B cell (primary cell): ENCODE measurements at regions not wholly inside any gene's neighbourhood (a gene's known extent, or its start where the extent isn't known, plus 50 kb on each side); places are given as distances from the start of the nearest gene placed in this dataset.

ENCODE experiments used
- ATAC-seq: fragments of 200-7000 bp; cut with Tn5 transposase; one replicate; pipeline ENCODE4 v1.10.0; 2021; ENCODE audit warnings: low read depth, mild to moderate bottlenecking, moderate number of reproducible peaks, moderate library complexity
- CTCF ChIA-PET: fragments of 350-600 bp; sonication (Branson Sonifier 250); formaldehyde crosslinking; loops from one replicate; lab custom pipeline; 2021; ENCODE audit warnings: antibody characterized with exemption, inconsistent platforms; lab: Charles Lee
- POLR2A ChIA-PET: fragments of 350-600 bp; sonication (Branson Sonifier 250); formaldehyde crosslinking; loops from one replicate; lab custom pipeline; 2021; ENCODE audit warnings: antibody characterized with exemption; lab: Charles Lee
- DNase-seq: peaks from one replicate; pipeline ENCODE4 v3.0.0; 2013
- H2AFZ ChIP-seq: 2 replicates; pipeline ENCODE4 v1.6.1; 2012; ENCODE audit warnings: mild to moderate bottlenecking, low read depth, low read length; ENCODE audit not compliant: insufficient read depth, poor library complexity, severe bottlenecking
- H3K27ac ChIP-seq, 2 donors: 1 replicate in 1 of 2; 2 replicates in 1 of 2; pipeline ENCODE4 v1.5.1; 2012 to 2013; ENCODE audit warnings: low read length in 2 of 2, mild to moderate bottlenecking in 2 of 2, moderate library complexity in 1 of 2
- H3K27me3 ChIP-seq, 4 experiments: fragments of 200-600 bp in 1 of 4; sonication (generic) in 1 of 4; replicated peaks in 1 of 4; 1 replicate in 2 of 4; 2 replicates in 2 of 4; pipeline versions ENCODE4 v1.6.1 to v1.7.0; 2013 to 2016; ENCODE audit warnings: low read length in 3 of 4, mild to moderate bottlenecking in 2 of 4, mixed read lengths in 1 of 4, moderate library complexity in 1 of 4; ENCODE audit not compliant: insufficient read depth in 4 of 4, control insufficient read depth in 3 of 4; ENCODE audit errors: control extremely low read depth in 1 of 4
- H3K36me3 ChIP-seq, 2 experiments: replicated peaks in 1 of 2; 1 replicate in 1 of 2; 2 replicates in 1 of 2; pipeline versions ENCODE4 v1.6.1 to v1.7.1; 2013; ENCODE audit warnings: low read length in 1 of 2; ENCODE audit not compliant: insufficient read depth in 2 of 2, control insufficient read depth in 1 of 2; ENCODE audit errors: control extremely low read depth in 1 of 2, extremely low read depth in 1 of 2
- H3K4me1 ChIP-seq, 2 donors: fragments of 200-600 bp in 1 of 2; sonication (generic) in 1 of 2; 1 replicate in 1 of 2; 2 replicates in 1 of 2; pipeline versions ENCODE4 v1.5.1 to v1.6.1; 2013 to 2017; ENCODE audit warnings: low read length in 2 of 2; ENCODE audit not compliant: control insufficient read depth in 2 of 2, insufficient read depth in 2 of 2
- H3K4me2 ChIP-seq: replicated peaks from 2 replicates; pipeline ENCODE3; 2012; ENCODE audit warnings: mild to moderate bottlenecking, low read depth, low read length; ENCODE audit not compliant: poor library complexity, severe bottlenecking
- H3K4me3 ChIP-seq, 5 experiments: fragments of 200-600 bp in 1 of 5; sonication (generic) in 1 of 5; 1 replicate in 3 of 5; 2 replicates in 2 of 5; pipeline versions ENCODE4 v1.5.1 to v1.7.0; 2011 to 2016; ENCODE audit warnings: low read length in 4 of 5, mild to moderate bottlenecking in 4 of 5, low read depth in 2 of 5, control low read depth in 1 of 5, moderate library complexity in 1 of 5; ENCODE audit not compliant: insufficient read depth in 1 of 5; ENCODE audit errors: control extremely low read depth in 1 of 5, extremely low read depth in 1 of 5
- H3K79me2 ChIP-seq: fragments of 200-600 bp; sonication (generic); one replicate; pipeline ENCODE4 v1.6.0; 2016; ENCODE audit warnings: low read length; ENCODE audit not compliant: control insufficient read depth, insufficient read depth
- H3K9ac ChIP-seq: fragments of 200-600 bp; sonication (generic); 2 replicates; pipeline ENCODE4 v1.6.1; 2017; ENCODE audit warnings: mild to moderate bottlenecking, low read length, moderate library complexity
- H3K9me3 ChIP-seq, 3 donors: one replicate each; pipeline versions ENCODE4 v1.6.1 to v1.7.1; 2013; ENCODE audit warnings: low read length in 2 of 3; ENCODE audit not compliant: control insufficient read depth in 2 of 3, insufficient read depth in 1 of 3; ENCODE audit errors: control extremely low read depth in 1 of 3
- H4K20me1 ChIP-seq: 2 replicates; pipeline ENCODE4 v1.6.0; 2012; ENCODE audit warnings: mild to moderate bottlenecking, low read length; ENCODE audit not compliant: insufficient read depth, control insufficient read depth, poor library complexity, severe bottlenecking
- H3K27ac Mint-ChIP-seq: one replicate; pipeline ENCODE4 v1.8.0; 2021; ENCODE audit warnings: mixed read lengths
- H3K27me3 Mint-ChIP-seq: one replicate; pipeline ENCODE4 v1.8.0; 2021; ENCODE audit warnings: mixed read lengths
- H3K4me1 Mint-ChIP-seq: one replicate; pipeline ENCODE4 v1.8.0; 2021; ENCODE audit warnings: mixed read lengths
- H3K4me3 Mint-ChIP-seq: one replicate; pipeline ENCODE4 v1.8.0; 2021; ENCODE audit warnings: mixed read lengths
- H3K9me3 Mint-ChIP-seq: one replicate; pipeline ENCODE4 v1.8.0; 2022; ENCODE audit warnings: mixed read lengths; ENCODE audit not compliant: insufficient read depth
- CTCF ChIP-seq: fragments of 200-600 bp; IDR thresholded peaks from one replicate; pipeline ENCODE4 v1.8.0; 2022; ENCODE audit warnings: antibody characterized with exemption, mild to moderate bottlenecking
- EZH2 ChIP-seq: IDR thresholded peaks from 2 replicates; pipeline ENCODE4 v1.6.1; 2012; ENCODE audit warnings: borderline replicate concordance, low read depth, mild to moderate bottlenecking, moderate library complexity, low read length; ENCODE audit not compliant: insufficient read depth, poor library complexity, severe bottlenecking
- WGBS: methylation state at CpG from one replicate; pipeline ENCODE4 v1.1.5; 2013; ENCODE audit warnings: missing lambda C conversion rate; ENCODE audit not compliant: insufficient coverage; 5-methylcytosine and 5-hydroxymethylcytosine counted together
- intact Hi-C: fragments of 100-400 bp; cut with micrococcal nuclease; formaldehyde crosslinking; loops from one replicate; pipeline ENCODE4 v1.10.0; 2022

GRCh38 chr9:25261445-25261844 is 416.8 kb downstream of the TUSC1 start:
- ATAC-seq (no peak), DNase-seq (no peak)
- Histone ChIP-seq H3K36me3 (no peaks in the 10 kb centered on the region), H3K79me2 (no peaks in the 10 kb centered on the region), H3K27ac (no peak overlapping the region), H3K4me1 (no peaks in the 10 kb centered on the region), H3K9ac (no peak overlapping the region), H2AFZ (no peak overlapping the region), H3K4me3 (no peak overlapping the region), H3K27me3 (no peaks in the 10 kb centered on the region), H3K9me3 (no peaks in the 10 kb centered on the region), H4K20me1 (no peaks in the 10 kb centered on the region), H3K4me2 (no peak overlapping the region)
- Mint-ChIP-seq H3K27me3 (no peaks in the 10 kb centered on the region), H3K9me3 (peaks cover 6% of the 10 kb centered on the region), H3K4me3 (no peak overlapping the region), H3K4me1 (no peaks in the 10 kb centered on the region), H3K27ac (no peak overlapping the region)
- ChIA-PET CTCF (no interaction called here), POLR2A (no interaction called here)
- TF ChIP-seq CTCF (no peak), EZH2 (no peak)
- intact Hi-C loops, result no loop called here
- WGBS, result no CpG with 5 or more reads among the region's 4 CpGs

- ChIA-PET POLR2A (no interaction called here), CTCF (no interaction called here)
- Histone ChIP-seq H3K27me3 (no peaks in the 10 kb centered on the region), H3K4me1 (no peaks in the 10 kb centered on the region), H3K79me2 (no peaks in the 10 kb centered on the region), H2AFZ (no peak overlapping the region), H3K4me3 (no peak overlapping the region), H3K4me2 (no peak overlapping the region), H3K9me3 (peaks cover 0 to 3% (median 0%) of the 10 kb centered on the region in 3 donors), H3K9ac (no peak overlapping the region), H3K27ac (no peak overlapping the region), H3K36me3 (no peaks in the 10 kb centered on the region), H4K20me1 (no peaks in the 10 kb centered on the region)
- Mint-ChIP-seq H3K4me3 (no peak overlapping the region), H3K27ac (no peak overlapping the region), H3K4me1 (no peaks in the 10 kb centered on the region), H3K9me3 (peaks cover 6% of the 10 kb centered on the region), H3K27me3 (no peaks in the 10 kb centered on the region)
- TF ChIP-seq CTCF (no peak), EZH2 (no peak)
- WGBS, result no CpG with 5 or more reads among the region's 1 CpG
- DNase-seq (no peak), ATAC-seq (no peak)
- intact Hi-C loops, result no loop called here
Measured at GRCh38 chr9:25260046-25260445, 418.2 kb downstream of the TUSC1 start.
